ENCODE measurements at regions not wholly inside any gene's neighbourhood (a gene's known extent, or its start where the extent isn't known, plus 50 kb on each side); places are given as distances from the start of the nearest gene placed in this dataset.

GRCh38 chr3:16113704-16114103 lies 60.8 kb upstream of the GALNT15 start:
- Mint-ChIP-seq H3K36me3 (ENCODE audit: low read depth) (no peaks in the 10 kb centered on the region), H3K4me3 (no peak overlapping the region), H3K9me3 (peaks cover 4% of the 10 kb centered on the region; the same call in 2 of the 3 replicates), H3K4me1 (no peaks in the 10 kb centered on the region), H3K27me3 (ENCODE audit: insufficient read depth, low read depth, poor library complexity) (peaks cover 1% of the 10 kb centered on the region), H3K27ac (no peak overlapping the region)
- Histone ChIP-seq H3F3A (replicated peaks; ENCODE audit: low read depth) (no peaks in the 10 kb centered on the region), H2AFZ (no peak overlapping the region), H3K4me1 (ENCODE audit: insufficient read depth) (no peaks in the 10 kb centered on the region), H3K79me2 (replicated peaks; ENCODE audit: insufficient read depth) (no peaks in the 10 kb centered on the region), H3K36me3 (ENCODE audit: insufficient read depth) (no peaks in the 10 kb centered on the region; the same call in 1 of the 2 replicates), H3K27me3 (ENCODE audit: insufficient read depth) (no peaks in the 10 kb centered on the region), H3K9me2 (ENCODE audit: insufficient read depth) (0 out of 2 replicates have a peak, but pooled peaks cover 10% of the 10 kb centered on the region), H3K27ac (ENCODE audit: low read depth) (no peak overlapping the region), H3K4me2 (no peak overlapping the region), H4K20me1 (replicated peaks; ENCODE audit: insufficient read depth) (no peaks in the 10 kb centered on the region), H3K4me3 (no peak overlapping the region)
- TF ChIP-seq ZNF462 (CRISPR knock-in tag; IDR thresholded peaks at IDR 0.05) = no peak
- no peak for TF ChIP-seq CREB1 (CRISPR knock-in tag; IDR thresholded peaks at IDR 0.05; ENCODE audit: low read depth)
- TF ChIP-seq ZNF331 (CRISPR knock-in tag; IDR thresholded peaks at IDR 0.05; ENCODE audit: low read depth) = no peak
- no peak for TF ChIP-seq REST (IDR thresholded peaks at IDR 0.05; ENCODE audit: unreplicated experiment)
- ATAC-seq (no peak), DNase-seq (ENCODE audit: low spot score) (no peak)
